H1 (cell line): ENCODE measurements at regions not wholly inside any gene's neighbourhood (a gene's known extent, or its start where the extent isn't known, plus 50 kb on each side); places are given as distances from the start of the nearest gene placed in this dataset.

Source experiments
- CTCF ChIA-PET: fragments of 300-600 bp; sonication (Branson Sonifier 250); formaldehyde crosslinking; loops from one replicate; lab custom pipeline; 2021; ENCODE audit not compliant: partially characterized antibody; lab: Charles Lee
- POLR2A ChIA-PET: fragments of 300-600 bp; sonication (Branson Sonifier 250); formaldehyde crosslinking; loops from one replicate; lab custom pipeline; 2021; ENCODE audit warnings: inconsistent platforms; ENCODE audit not compliant: partially characterized antibody; lab: Charles Lee
- DNase-seq, 2 experiments: peaks; one replicate each; pipeline versions ENCODE4 v3.0.0 to v3.0.0-alpha.2; 2010 to 2022; ENCODE audit warnings: low spot score in 2 of 2, low read depth in 1 of 2, mixed read lengths in 1 of 2
- FAIRE-seq: peaks from 2 replicates; lab custom pipeline; 2011; peaks lifted over from hg19 to GRCh38; lab: Jason Lieb, UNC
- H2AFZ ChIP-seq: 2 replicates; pipeline ENCODE4 v1.8.1; 2012; ENCODE audit warnings: low read length, inconsistent platforms
- H2AK5ac ChIP-seq: 2 replicates; pipeline ENCODE4 v1.6.1; 2013; ENCODE audit warnings: low read depth, low read length
- H2BK120ac ChIP-seq: replicated peaks from 2 replicates; pipeline ENCODE3; 2013; ENCODE audit warnings: low read depth, low read length, inconsistent platforms
- H2BK12ac ChIP-seq: 2 replicates; pipeline ENCODE4 v1.6.1; 2013; ENCODE audit warnings: low read depth, low read length
- H2BK15ac ChIP-seq: 2 replicates; pipeline ENCODE4 v1.6.1; 2013; ENCODE audit warnings: low read length
- H2BK20ac ChIP-seq: 2 replicates; pipeline ENCODE4 v1.6.1; 2013; ENCODE audit warnings: low read length
- H2BK5ac ChIP-seq: 2 replicates; pipeline ENCODE4 v1.6.1; 2013; ENCODE audit warnings: low read depth, low read length
- H3K14ac ChIP-seq: 2 replicates; pipeline ENCODE4 v1.6.1; 2013; ENCODE audit warnings: inconsistent platforms; ENCODE audit not compliant: insufficient read length
- H3K18ac ChIP-seq: 2 replicates; pipeline ENCODE4 v1.6.1; 2013; ENCODE audit warnings: low read length; ENCODE audit errors: extremely low read depth
- H3K23ac ChIP-seq: 2 replicates; pipeline ENCODE4 v1.6.1; 2013; ENCODE audit warnings: inconsistent platforms; ENCODE audit not compliant: insufficient read length
- H3K23me2 ChIP-seq: 2 replicates; pipeline ENCODE4 v1.6.1; 2013; ENCODE audit warnings: low read depth, low read length
- H3K27ac ChIP-seq: 2 replicates; pipeline ENCODE4 v1.6.1; 2011; ENCODE audit warnings: low read depth, low read length, inconsistent platforms
- H3K27me3 ChIP-seq, 4 experiments: replicated peaks in 1 of 4; 1 replicate in 1 of 4; 2 replicates in 3 of 4; pipeline versions ENCODE4 v1.6.1 to v1.8.1; 2011 to 2013; ENCODE audit warnings: low read length in 3 of 4, mild to moderate bottlenecking in 3 of 4, inconsistent platforms in 2 of 4, mixed read lengths in 2 of 4, moderate library complexity in 1 of 4; ENCODE audit not compliant: control insufficient read depth in 3 of 4, insufficient read depth in 3 of 4; ENCODE audit errors: extremely low read depth in 1 of 4
- H3K36me3 ChIP-seq, 4 experiments: 2 replicates each; pipeline versions ENCODE4 v1.6.1 to v1.8.1; 2011 to 2013; ENCODE audit warnings: mild to moderate bottlenecking in 4 of 4, low read length in 3 of 4, moderate library complexity in 2 of 4, control low read depth in 1 of 4, inconsistent platforms in 1 of 4; ENCODE audit not compliant: insufficient read depth in 4 of 4, control insufficient read depth in 2 of 4
- H3K4ac ChIP-seq: replicated peaks from 2 replicates; pipeline ENCODE3; 2013; ENCODE audit warnings: low read length, low read depth, mixed read lengths, inconsistent platforms; ENCODE audit not compliant: insufficient read length
- H3K4me1 ChIP-seq, 4 experiments: replicated peaks in 1 of 4; 1 replicate in 1 of 4; 2 replicates in 3 of 4; pipeline versions ENCODE4 v1.6.1 to v1.8.1; 2011 to 2013; ENCODE audit warnings: low read length in 3 of 4, inconsistent platforms in 2 of 4, mixed read lengths in 1 of 4; ENCODE audit not compliant: insufficient read depth in 4 of 4, control insufficient read depth in 3 of 4
- H3K4me2 ChIP-seq, 2 experiments: 2 replicates each; pipeline versions ENCODE4 v1.6.1 to v1.8.1; 2011 to 2013; ENCODE audit warnings: low read depth in 2 of 2, low read length in 2 of 2, control low read depth in 1 of 2, inconsistent platforms in 1 of 2, mild to moderate bottlenecking in 1 of 2; ENCODE audit not compliant: insufficient read depth in 1 of 2
- H3K4me3 ChIP-seq, 4 experiments: fragments of 200-600, 300-600 bp in 1 of 4; sonication (generic), shearing (Covaris generic), sonication (Bioruptor Twin) in 1 of 4; 2 replicates each; pipeline versions ENCODE4 v1.5.1 to v1.8.1; 2011 to 2016; ENCODE audit warnings: low read length in 4 of 4, low read depth in 3 of 4, control low read depth in 2 of 4, inconsistent platforms in 2 of 4, mild to moderate bottlenecking in 2 of 4, mixed read lengths in 1 of 4, moderate library complexity in 1 of 4; ENCODE audit not compliant: insufficient read depth in 2 of 4; ENCODE audit errors: extremely low read depth in 1 of 4
- H3K56ac ChIP-seq: replicated peaks from 2 replicates; pipeline ENCODE3; 2013; ENCODE audit warnings: low read depth, mild to moderate bottlenecking, mixed read lengths, low read length, inconsistent platforms; ENCODE audit not compliant: insufficient read length
- H3K79me1 ChIP-seq: 2 replicates; pipeline ENCODE4 v1.6.1; 2013; ENCODE audit warnings: low read depth, low read length, control low read depth
- H3K79me2 ChIP-seq, 2 experiments: 2 replicates each; pipeline versions ENCODE4 v1.6.1 to v1.8.1; 2012 to 2013; ENCODE audit warnings: low read length in 2 of 2, mild to moderate bottlenecking in 2 of 2, inconsistent platforms in 1 of 2; ENCODE audit not compliant: insufficient read depth in 2 of 2, control insufficient read depth in 1 of 2
- H3K9ac ChIP-seq, 4 experiments: replicated peaks in 1 of 4; 1 replicate in 1 of 4; 2 replicates in 3 of 4; pipeline versions ENCODE4 v1.6.1 to v1.8.1; 2011 to 2013; ENCODE audit warnings: low read depth in 3 of 4, low read length in 3 of 4, control low read depth in 2 of 4, mild to moderate bottlenecking in 2 of 4, moderate library complexity in 2 of 4, inconsistent platforms in 1 of 4; ENCODE audit errors: extremely low read depth in 1 of 4
- H3K9me3 ChIP-seq, 2 experiments: 2 replicates each; pipeline versions ENCODE4 v1.6.1 to v1.8.1; 2012 to 2013; ENCODE audit warnings: mild to moderate bottlenecking in 2 of 2, moderate library complexity in 2 of 2, control low read depth in 1 of 2, inconsistent platforms in 1 of 2, low read depth in 1 of 2, low read length in 1 of 2, mixed read lengths in 1 of 2; ENCODE audit not compliant: insufficient read depth in 2 of 2
- H4K20me1 ChIP-seq, 2 experiments: replicated peaks in 1 of 2; 2 replicates each; pipeline versions ENCODE3 to v1.8.1; 2011 to 2013; ENCODE audit warnings: inconsistent platforms in 2 of 2, low read length in 2 of 2, mild to moderate bottlenecking in 1 of 2; ENCODE audit not compliant: insufficient read depth in 2 of 2, control insufficient read depth in 1 of 2
- H4K5ac ChIP-seq: 2 replicates; pipeline ENCODE4 v1.6.1; 2013; ENCODE audit warnings: low read length, low read depth, mixed read lengths, inconsistent platforms; ENCODE audit not compliant: insufficient read length
- H4K8ac ChIP-seq: 2 replicates; pipeline ENCODE4 v1.8.0; 2013; ENCODE audit warnings: mild to moderate bottlenecking, moderate library complexity, low read length, inconsistent platforms; ENCODE audit not compliant: insufficient read depth; ENCODE audit errors: extremely low read depth
- H4K91ac ChIP-seq: replicated peaks from 2 replicates; pipeline ENCODE3; 2013; ENCODE audit warnings: low read length, mixed read lengths, inconsistent platforms; ENCODE audit not compliant: insufficient read length
- BCL11A ChIP-seq, 2 experiments: IDR thresholded peaks; one replicate each; pipeline ENCODE4 v1.6.1; 2011; ENCODE audit warnings: low read depth in 2 of 2, low read length in 2 of 2, mild to moderate bottlenecking in 2 of 2
- CEBPB ChIP-seq: IDR thresholded peaks from 2 replicates; pipeline ENCODE4 v1.6.1; 2012; ENCODE audit warnings: low read depth, low read length
- EZH2 ChIP-seq: fragments of 200-600 bp; sonication (generic); IDR thresholded peaks from 2 replicates; pipeline ENCODE4 v1.7.1; 2012; ENCODE audit warnings: low read depth, mild to moderate bottlenecking, moderate library complexity, low read length, inconsistent platforms; ENCODE audit not compliant: severe bottlenecking
- FOSL1 ChIP-seq: IDR thresholded peaks from 2 replicates; pipeline ENCODE4 v1.6.1; 2011; ENCODE audit warnings: mild to moderate bottlenecking, low read depth, low read length, moderate library complexity; ENCODE audit not compliant: insufficient read depth
- GABPA ChIP-seq: IDR thresholded peaks from 2 replicates; pipeline ENCODE4 v1.6.1; 2011; ENCODE audit warnings: mild to moderate bottlenecking, low read length, moderate library complexity, borderline replicate concordance; ENCODE audit not compliant: insufficient read depth
- GTF2F1 ChIP-seq: IDR thresholded peaks from 2 replicates; pipeline ENCODE4 v1.6.1; 2012; ENCODE audit warnings: low read depth, low read length, improper control_type of control experiment, borderline replicate concordance
- HDAC2 ChIP-seq, 2 experiments: fragments of 300-600 bp in 1 of 2; sonication (generic) in 1 of 2; IDR thresholded peaks; 2 replicates each; pipeline ENCODE4 v1.6.1; 2011 to 2012; ENCODE audit warnings: low read depth in 2 of 2, low read length in 2 of 2, mild to moderate bottlenecking in 2 of 2, moderate library complexity in 2 of 2, borderline replicate concordance in 1 of 2, inconsistent platforms in 1 of 2
- NANOG ChIP-seq: IDR thresholded peaks from 2 replicates; pipeline ENCODE4 v1.6.1; 2011; ENCODE audit warnings: low read length, low read depth, mild to moderate bottlenecking, inconsistent platforms; ENCODE audit not compliant: insufficient read depth, poor library complexity, severe bottlenecking
- POLR2A ChIP-seq, 2 experiments: IDR thresholded peaks; 1 replicate in 1 of 2; 2 replicates in 1 of 2; pipeline ENCODE4 v1.6.1; 2011; ENCODE audit warnings: low read depth in 2 of 2, low read length in 2 of 2, mild to moderate bottlenecking in 2 of 2; ENCODE audit errors: control extremely low read depth in 1 of 2
- POU5F1 ChIP-seq: IDR thresholded peaks from 2 replicates; pipeline ENCODE4 v1.6.1; 2011; ENCODE audit warnings: low read depth, mild to moderate bottlenecking, low read length, moderate library complexity
- RFX5 ChIP-seq: IDR thresholded peaks from 2 replicates; pipeline ENCODE4 v1.6.1; 2011; ENCODE audit warnings: low read depth, low read length, improper control_type of control experiment, borderline replicate concordance
- SP1 ChIP-seq: IDR thresholded peaks from 2 replicates; pipeline ENCODE4 v1.6.1; 2011; ENCODE audit warnings: low read depth, low read length
- TCF12 ChIP-seq: IDR thresholded peaks from 2 replicates; pipeline ENCODE4 v1.6.1; 2011; ENCODE audit warnings: low read depth, mild to moderate bottlenecking, low read length
- TEAD4 ChIP-seq: IDR thresholded peaks from 2 replicates; pipeline ENCODE4 v1.6.1; 2012; ENCODE audit warnings: low read depth, low read length, inconsistent platforms, mixed read lengths
- WGBS, 2 experiments: shearing (Covaris generic) in 1 of 2; methylation state at CpG; one replicate each; pipeline versions ENCODE4 v1.1.6 to v1.1.7; 2013 to 2015; ENCODE audit warnings: low lambda C conversion rate in 2 of 2, mixed read lengths in 2 of 2, inconsistent platforms in 1 of 2, low coverage in 1 of 2, missing lambda C conversion rate in 1 of 2; ENCODE audit not compliant: insufficient replicate concordance in 2 of 2, insufficient coverage in 1 of 2, insufficient read length in 1 of 2; ENCODE audit errors: extremely low coverage in 1 of 2, missing lambda C conversion rate in 1 of 2; 5-methylcytosine and 5-hydroxymethylcytosine counted together
- TF ChIP-seq, protein P1 (sequence below): IDR thresholded peaks from 2 replicates; pipeline ENCODE4 v1.6.1; 2012; ENCODE audit warnings: inconsistent platforms

- no peaks in the 10 kb centered on the region for H4K20me1 ChIP-seq
- no peak overlapping the region for H4K8ac ChIP-seq
- ChIA-PET POLR2A (no interaction called here), CTCF (no interaction called here)
- H2AFZ ChIP-seq = no peak overlapping the region
- H3K27me3 ChIP-seq = no peaks in the 10 kb centered on the region
- H3K27ac ChIP-seq = no peak overlapping the region
- no peak overlapping the region for H2BK15ac ChIP-seq
- H3K14ac ChIP-seq = no peak overlapping the region
- peaks cover 4 to 5% of the 10 kb centered on the region in 2 experiments; a peak in 2 of 4 replicates for H3K9me3 ChIP-seq
- H2BK120ac ChIP-seq = no peak overlapping the region
- H3K9ac ChIP-seq = no peak overlapping the region
- no peak overlapping the region for H4K91ac ChIP-seq
- H3K4me3 ChIP-seq = no peak overlapping the region
- no peak for DNase-seq
- no peak for FAIRE-seq
- H2BK5ac ChIP-seq = no peak overlapping the region
- no peak overlapping the region for H2AK5ac ChIP-seq
- no peak overlapping the region for H2BK20ac ChIP-seq
- H3K36me3 ChIP-seq = peaks cover 0 to 3% (median 0%) of the 10 kb centered on the region in 4 experiments; a peak in 2 of 8 replicates
- H3K4me1 ChIP-seq = no peaks in the 10 kb centered on the region
- 87% methylated on average over 2 of the region's 2 CpGs; no CpG with 5 or more reads in 1 of the 2 experiments for WGBS, 2 experiments
- H3K79me1 ChIP-seq = no peaks in the 10 kb centered on the region
- H3K79me2 ChIP-seq = no peaks in the 10 kb centered on the region
- no peak overlapping the region for H3K18ac ChIP-seq
- no peak overlapping the region for H3K4ac ChIP-seq
- H3K23me2 ChIP-seq = no peaks in the 10 kb centered on the region
- H2BK12ac ChIP-seq = no peak overlapping the region
- H3K23ac ChIP-seq = no peak overlapping the region
- H3K4me2 ChIP-seq = no peak overlapping the region
- no peak overlapping the region for H4K5ac ChIP-seq
- H3K56ac ChIP-seq = no peak overlapping the region
- TF ChIP-seq RFX5 (no peak), GABPA (no peak), SP1 (no peak), FOSL1 (no peak), POU5F1 (no peak), HDAC2 (IDR thresholded peaks at IDR 0.05; ENCODE audit: borderline replicate concordance in 1 of 2, low read depth in 2 of 2, low read length in 2 of 2) (no peak), TEAD4 (no peak), CEBPB (no peak), BCL11A (IDR thresholded peaks at IDR 0.05; ENCODE audit: low read depth in 2 of 2, low read length in 2 of 2) (no peak), POLR2A (IDR thresholded peaks at IDR 0.05; ENCODE audit: control extremely low read depth in 1 of 2, low read depth in 2 of 2, low read length in 2 of 2) (no peak), TCF12 (no peak), NANOG (no peak), EZH2 (no peak), GTF2F1 (no peak)
- TF ChIP-seq, protein P1, sequence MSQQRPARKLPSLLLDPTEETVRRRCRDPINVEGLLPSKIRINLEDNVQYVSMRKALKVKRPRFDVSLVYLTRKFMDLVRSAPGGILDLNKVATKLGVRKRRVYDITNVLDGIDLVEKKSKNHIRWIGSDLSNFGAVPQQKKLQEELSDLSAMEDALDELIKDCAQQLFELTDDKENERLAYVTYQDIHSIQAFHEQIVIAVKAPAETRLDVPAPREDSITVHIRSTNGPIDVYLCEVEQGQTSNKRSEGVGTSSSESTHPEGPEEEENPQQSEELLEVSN = no peak
These were observed 432.7 kb upstream of the SEMA3A start for GRCh38 chr7:84627250-84627649.
